ENCODE measurements at regions not wholly inside any gene's neighbourhood (a gene's known extent, or its start where the extent isn't known, plus 50 kb on each side); places are given as distances from the start of the nearest gene placed in this dataset.
"Not testable (repeated sequence)": the region's sequence is repeated elsewhere in the genome, so short reads cannot be mapped to it uniquely, and the experiment has no call there.

- no peak for DNase-seq (ENCODE audit: low read depth)
Measured at GRCh38 chr22:23395530-23396361, 184.3 kb downstream of the IGLL1 start.

- no peak for DNase-seq (ENCODE audit: low read depth)
Measured at GRCh38 chr22:23394525-23395326, 185.4 kb downstream of the IGLL1 start.

DNA sequence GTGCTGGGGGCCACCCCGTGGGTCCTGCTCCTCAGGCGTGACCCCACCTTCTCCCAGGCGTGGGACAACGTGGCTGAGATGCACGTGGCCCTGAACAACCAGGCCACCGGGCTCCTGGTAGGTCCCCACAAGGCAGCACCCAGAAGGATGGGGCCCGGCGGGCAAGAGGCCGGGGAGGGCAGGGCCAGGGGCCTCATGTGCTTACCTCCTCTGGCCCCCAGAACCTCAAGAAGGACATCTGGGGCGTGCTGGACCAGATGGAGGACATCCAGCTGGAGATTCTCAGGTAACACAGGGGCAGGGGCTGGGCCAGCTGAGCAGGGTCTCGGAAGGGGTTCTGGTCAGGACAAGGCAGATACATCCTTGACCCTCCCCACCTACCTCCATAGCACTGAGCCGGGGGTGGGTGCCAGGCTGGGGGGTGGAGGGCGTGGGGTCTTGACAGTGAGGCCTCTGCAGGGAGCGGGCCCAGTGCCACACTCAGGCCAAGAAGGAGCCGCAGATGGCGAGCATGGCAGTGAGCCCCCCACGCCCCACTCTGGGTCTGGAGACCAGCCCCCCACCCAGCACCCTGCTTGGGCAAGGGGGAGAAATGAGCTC is 186.3 kb downstream of the IGLL1 start:
- no peak for DNase-seq (ENCODE audit: low read depth)

- not testable (repeated sequence) for DNase-seq (ENCODE audit: low read depth)
Measured at GRCh38 chr22:23393199-23393598, 186.9 kb downstream of the IGLL1 start.

DNA sequence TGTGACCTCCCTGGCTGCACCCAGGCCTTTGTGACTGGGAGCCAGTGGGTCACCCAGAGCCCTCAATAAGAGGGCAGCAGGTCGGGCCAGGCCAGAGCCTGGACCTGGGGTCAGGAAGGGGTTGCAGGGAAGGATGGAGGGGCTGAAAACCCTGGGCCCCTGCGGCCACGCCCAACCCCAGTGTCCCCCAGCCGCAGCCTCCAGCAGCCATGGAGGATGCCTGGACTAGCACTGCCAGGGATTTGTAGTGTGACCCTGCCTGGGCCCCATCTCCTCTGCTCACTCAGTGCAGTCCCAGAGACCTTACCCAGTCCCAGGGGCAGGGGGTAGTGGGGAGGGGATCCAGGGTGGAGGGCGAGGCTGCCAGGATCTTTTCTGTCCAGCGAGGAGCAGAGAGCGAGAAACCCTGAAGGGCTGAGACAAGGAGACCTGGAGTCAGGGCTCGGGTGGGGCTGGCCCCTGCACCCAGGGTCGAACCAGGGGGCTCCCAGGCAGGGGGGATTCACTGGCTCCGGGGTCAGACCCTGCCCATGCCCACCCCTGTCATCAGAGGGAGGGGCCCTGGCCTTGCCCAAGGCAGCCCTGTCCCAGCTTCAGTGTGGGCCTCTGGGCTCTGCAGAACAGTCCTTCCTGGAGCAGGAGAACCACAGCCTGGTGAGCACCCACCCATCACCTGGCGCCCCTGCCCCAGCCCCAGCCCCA is 187.5 kb downstream of the IGLL1 start:
- no peak for DNase-seq (ENCODE audit: low read depth)

DNA sequence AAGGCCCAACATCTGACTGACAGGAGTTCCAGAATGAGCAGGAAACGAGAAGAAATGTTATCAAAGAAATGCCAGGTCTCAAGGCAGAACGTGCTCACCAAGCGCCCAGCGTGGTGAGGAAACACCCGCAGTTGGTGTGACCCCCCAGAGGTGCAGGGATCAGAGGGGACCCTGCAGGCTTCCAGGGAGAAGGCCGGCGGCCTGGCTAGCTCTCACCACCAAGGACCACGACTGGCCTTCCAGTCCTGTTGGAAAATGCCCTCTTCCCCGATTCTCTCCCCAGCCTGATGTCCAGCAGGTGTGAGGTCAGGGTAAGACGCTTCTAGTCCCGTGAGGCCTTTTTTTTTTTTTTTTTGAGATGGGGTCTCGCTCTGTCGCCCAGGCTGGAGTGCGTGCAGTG is 189.1 kb downstream of the IGLL1 start:
- DNase-seq (ENCODE audit: low read depth), result no peak

GRCh38 chr22:23389271-23390071 is 190.6 kb downstream of the IGLL1 start:
- DNase-seq (ENCODE audit: low read depth), result no peak

DNA sequence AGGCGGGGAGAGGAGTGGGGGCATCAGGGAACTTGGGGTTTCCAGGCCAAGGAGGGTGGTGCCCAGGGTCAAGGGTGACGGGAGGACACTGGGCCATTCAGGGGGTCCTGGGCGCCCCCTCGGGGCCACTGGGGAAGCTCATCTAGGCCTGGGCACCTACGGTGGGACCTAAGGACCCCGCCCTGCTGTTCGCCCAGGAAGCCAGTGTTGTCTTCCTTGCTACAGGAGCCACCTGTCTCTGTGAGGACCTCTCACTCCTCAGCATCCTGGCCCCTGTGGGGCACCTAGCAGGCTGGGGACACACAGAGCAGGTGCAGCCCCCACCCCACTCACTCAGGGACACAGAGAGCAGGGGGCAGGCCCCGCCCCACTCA is 191.6 kb downstream of the IGLL1 start:
- no peak for DNase-seq (ENCODE audit: low read depth)

DNA sequence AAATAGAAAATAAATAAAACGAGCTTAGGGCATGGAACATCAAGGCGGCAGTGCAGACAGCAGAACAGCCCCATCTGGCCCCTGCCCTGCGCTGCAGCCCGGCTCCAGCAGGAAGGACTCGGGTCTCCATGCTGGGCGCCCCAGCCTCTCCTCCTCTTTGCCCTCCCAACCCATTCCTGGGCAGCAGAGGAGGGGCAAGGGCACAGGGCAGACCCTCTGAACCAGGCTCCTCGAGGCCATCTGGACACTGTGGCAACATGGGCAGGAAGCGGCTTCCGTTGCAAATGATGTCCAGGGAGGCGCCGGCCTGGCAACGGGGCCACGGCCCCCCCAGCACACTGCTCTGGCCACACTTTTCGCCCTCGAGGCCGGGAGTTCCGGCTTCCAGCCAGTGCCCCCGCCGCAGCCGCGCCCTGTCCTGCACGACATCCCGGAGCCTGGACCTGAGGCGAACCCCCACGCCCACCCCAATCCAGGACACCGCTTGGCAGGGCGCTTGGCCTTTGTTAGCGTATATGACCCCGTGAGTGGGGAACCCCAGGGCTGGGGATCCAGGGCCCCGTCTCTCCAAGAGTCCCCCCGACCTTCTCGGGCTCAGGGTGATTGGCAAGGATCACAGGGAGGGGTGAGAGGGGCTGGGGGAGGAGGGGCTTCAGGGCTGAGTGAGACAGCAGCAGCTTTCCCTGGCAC is 192.1 kb downstream of the IGLL1 start:
- DNase-seq (ENCODE audit: low read depth), result no peak

GRCh38 chr22:23386822-23387580 is 193.1 kb downstream of the IGLL1 start:
- DNase-seq (ENCODE audit: low read depth), result no peak

DNA sequence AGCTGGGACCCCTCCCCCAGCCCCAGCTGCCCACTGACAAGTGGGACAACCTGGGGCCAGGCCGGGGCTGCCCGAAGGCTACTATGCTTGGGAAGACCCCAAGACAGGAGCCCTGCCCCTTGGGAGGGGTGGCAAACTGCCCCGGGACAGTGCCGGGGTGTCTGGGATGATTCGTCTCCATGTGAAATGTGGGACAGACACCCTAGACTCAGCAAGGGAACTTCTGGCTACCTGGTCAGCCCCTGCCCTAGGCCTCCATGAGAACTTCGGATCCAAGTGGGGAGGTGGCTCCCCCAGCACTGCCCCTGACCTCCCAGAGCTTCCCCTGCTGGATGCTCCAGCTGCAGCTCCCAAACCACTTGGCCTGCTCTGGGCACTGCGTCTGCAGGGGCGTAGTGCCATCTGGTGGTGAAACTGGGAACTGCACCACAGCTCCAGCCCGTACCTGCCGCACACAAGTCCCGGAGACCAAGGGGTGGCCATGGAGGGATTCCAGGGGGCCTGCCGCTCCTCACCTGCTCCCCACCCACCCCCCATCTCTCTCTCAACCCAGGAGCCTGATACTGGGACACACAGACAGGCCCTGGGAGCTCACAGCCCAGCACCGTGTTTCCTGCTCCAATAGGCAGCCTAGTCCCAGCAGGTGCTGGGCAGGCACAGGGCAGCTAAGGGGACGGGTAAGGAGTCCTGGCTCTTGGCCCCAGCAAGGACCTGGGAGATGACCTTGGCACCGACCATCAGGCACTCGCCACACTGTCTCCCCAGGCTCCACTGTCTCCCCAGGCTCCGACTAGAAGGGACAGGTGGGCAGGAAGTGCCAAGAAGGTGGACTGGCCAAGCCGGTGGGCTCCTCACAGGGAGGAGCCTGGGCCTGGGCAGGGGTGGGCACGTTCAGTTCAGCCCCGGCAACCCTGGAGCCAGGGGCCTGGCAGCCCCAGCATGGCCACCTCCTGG is 194.1 kb downstream of the IGLL1 start:
- DNase-seq (ENCODE audit: low read depth), result peak; percentile 72

DNA sequence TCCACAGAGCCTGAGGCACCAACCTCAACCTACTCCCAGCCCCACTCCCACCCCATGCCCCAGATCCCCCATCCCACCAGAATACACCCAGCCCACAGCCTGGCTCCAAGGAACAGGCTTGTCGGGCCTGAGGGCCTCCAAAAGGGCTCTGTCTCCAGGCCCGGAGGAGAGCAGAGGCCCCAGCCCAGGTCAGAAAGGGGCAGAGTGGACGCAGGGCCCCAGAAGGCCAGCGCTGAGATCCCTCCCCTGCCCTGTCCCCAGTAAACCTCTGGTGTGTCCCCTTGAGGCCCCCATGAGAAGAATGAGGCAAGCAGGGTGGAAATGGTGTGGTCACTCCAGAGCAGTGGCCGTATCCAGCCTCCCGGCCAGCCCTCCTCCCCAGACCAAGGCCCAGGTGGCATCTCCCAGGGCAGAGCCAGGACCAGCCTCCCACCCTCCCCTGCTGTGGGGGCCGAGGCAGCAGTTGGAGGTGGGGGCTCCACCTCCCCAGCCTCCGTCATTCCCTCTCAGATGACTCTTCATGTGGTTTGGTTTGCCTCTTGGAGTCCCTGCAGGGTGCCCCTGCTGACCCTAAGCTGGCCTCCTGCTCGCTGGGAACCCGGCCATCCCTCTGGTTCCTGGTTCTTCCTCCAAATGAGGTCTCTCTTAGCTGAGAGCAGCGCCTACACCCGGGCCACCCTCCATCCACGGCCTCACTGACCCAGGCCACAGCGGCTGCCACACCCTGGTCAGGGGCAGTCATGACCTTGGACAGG is 195.0 kb downstream of the IGLL1 start:
- DNase-seq (ENCODE audit: low read depth), result no peak

GRCh38 chr22:23384431-23384830 is 195.7 kb downstream of the IGLL1 start:
- no peak for DNase-seq (ENCODE audit: low read depth)

DNA sequence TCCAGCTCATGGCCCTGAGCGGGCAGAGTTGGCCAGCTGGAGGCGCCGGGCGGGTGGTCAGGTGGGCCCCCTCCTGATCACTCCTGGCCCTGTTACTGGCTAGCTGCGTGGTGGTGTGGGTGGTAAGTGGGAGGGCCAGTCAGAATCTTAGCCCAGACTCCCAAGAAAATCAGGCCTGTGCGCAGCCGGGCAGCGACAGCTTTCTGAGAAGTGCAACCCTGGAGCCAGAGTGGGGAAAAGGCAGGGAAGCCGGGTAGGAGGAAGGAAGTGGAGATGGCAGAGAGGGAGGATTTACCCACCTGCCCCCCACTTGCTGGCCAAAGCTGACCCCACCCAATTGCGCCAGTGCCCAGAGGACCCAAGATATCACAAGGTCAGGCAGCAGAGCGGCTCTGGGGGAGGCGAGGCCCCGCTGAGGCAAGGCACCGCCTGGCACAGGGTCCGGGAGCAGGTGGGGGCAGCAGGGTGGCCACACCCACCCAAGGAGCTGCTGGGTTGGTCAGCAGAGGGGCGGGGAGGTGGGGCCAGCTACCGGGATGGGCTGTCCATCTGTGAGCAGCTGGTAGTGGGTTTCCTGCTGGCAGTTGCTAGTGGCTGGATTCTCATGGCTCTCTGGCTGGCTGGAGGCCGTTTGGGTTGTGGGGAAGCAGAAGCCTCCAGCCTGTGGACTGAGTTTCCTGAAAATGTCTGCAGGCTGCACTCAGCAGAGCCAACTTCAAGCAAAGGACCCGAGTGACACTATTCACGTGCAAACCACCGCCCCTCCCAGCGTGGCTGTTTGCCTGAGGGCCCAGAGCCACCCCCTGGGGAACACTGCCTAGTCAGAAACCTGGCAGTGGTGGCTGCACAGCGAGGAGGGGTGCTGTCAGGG is 196.4 kb downstream of the IGLL1 start:
- DNase-seq (ENCODE audit: low read depth), result no peak

GRCh38 chr22:23382428-23383218 is 197.5 kb downstream of the IGLL1 start:
- DNase-seq (ENCODE audit: low read depth), result no peak

- DNase-seq (ENCODE audit: low read depth), result no peak
Measured at GRCh38 chr22:23381661-23382427, 198.2 kb downstream of the IGLL1 start.
